NCI-H2227 (cell line): ENCODE measurements at regions not wholly inside any gene's neighbourhood (a gene's known extent, or its start where the extent isn't known, plus 50 kb on each side); places are given as distances from the start of the nearest gene placed in this dataset.
"Not testable (repeated sequence)": the region's sequence is repeated elsewhere in the genome, so short reads cannot be mapped to it uniquely, and the experiment has no call there.

Experiments used
- DNase-seq: peaks from one replicate; lab custom pipeline; 2025; ENCODE audit not compliant: unreplicated experiment; lab: John Stamatoyannopoulos, UW

- DNase-seq = no peak
Observed at GRCh38 chr3:126292318-126293070, 64.7 kb downstream of the KLF15 start.

DNA sequence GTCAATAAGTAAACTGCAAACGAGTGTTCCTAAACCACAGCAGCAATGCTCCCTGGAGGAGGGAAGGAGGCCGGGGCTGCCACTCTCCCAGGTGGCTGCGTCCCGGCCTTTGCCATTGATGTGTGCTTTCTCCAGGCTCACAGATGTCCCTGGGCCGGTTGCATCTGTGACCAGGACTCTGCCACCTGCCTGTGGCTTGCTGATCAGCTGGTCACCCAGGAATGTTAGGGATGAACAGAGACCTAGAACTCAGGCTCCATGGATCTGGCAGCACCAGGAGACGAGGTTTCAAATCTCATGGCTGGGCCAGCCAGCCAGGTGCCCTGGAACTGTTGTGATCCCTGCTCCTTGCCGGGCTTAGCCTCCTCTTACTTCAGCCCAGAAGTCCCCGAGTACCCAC, 65.7 kb downstream of the KLF15 start:
- DNase-seq = no peak

GRCh38 chr3:126291061-126291460, 66.1 kb downstream of the KLF15 start:
- no peak for DNase-seq

DNA sequence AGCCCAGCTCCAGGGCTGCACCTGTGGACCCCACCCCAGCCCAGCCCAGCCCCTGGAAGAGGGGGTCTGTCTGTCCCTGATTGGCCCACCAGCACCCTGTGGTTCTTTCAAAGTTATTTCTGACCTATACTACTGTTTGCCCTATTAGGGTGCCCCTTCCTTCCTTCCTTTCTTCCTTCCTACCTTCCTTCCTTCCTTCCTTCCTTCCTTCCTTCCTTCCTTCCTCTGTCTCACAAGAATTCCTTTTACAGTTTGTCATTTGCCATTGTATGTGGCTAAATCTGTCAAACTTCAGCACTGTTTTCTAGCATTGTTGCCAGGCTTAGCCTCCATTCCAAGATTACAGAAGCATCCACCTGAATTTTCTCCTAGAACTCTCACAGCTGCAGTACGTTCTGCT, 66.9 kb downstream of the KLF15 start:
- DNase-seq = no peak

- DNase-seq = no peak
Observed at GRCh38 chr3:126289096-126289495, 68.1 kb downstream of the KLF15 start.

DNA sequence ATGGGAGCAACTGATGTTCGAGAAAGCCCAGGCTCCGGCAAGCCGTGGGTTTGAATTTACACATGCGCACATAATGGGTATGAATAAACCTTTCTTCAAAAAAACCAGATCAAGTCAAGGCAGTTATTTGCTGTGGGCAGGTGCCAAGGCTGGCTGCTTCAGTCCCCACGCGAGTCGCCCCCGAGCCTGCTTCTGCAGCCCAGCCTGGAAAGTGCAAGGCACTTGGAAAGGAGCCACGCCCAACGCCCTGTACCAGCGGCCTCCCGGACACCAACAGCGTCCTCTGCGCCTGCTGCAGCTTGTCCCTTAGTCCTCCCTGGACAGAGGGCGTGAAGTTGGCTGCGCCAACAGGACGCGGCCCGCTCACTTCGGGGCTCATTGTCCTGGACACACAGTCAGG, 68.9 kb downstream of the KLF15 start:
- no peak for DNase-seq

- DNase-seq = peak; percentile 76
Observed at GRCh38 chr3:126287536-126288241, 69.5 kb downstream of the KLF15 start.

DNA sequence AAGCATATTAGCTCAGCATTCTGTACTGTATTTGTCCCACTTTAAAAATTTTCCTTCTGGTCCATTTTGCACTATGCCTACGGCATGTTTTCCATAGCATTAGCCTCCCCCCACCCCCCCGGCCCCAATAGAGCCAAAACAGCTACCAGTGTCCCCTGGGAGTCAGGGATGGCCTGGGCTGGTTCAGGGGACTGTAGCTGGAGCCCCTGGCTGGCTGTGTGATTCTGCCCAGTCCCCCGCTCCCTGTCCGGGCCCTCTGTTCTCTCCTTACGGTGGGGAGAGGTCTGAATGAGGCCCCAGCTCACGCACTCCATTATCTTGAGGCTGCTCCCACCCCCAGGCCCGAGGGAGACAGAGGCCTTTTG, 70.1 kb downstream of the KLF15 start:
- no peak for DNase-seq

GRCh38 chr3:126285369-126285768, 71.8 kb downstream of the KLF15 start:
- no peak for DNase-seq

- DNase-seq = no peak
Observed at GRCh38 chr3:126284258-126284904, 72.8 kb downstream of the KLF15 start.

DNA sequence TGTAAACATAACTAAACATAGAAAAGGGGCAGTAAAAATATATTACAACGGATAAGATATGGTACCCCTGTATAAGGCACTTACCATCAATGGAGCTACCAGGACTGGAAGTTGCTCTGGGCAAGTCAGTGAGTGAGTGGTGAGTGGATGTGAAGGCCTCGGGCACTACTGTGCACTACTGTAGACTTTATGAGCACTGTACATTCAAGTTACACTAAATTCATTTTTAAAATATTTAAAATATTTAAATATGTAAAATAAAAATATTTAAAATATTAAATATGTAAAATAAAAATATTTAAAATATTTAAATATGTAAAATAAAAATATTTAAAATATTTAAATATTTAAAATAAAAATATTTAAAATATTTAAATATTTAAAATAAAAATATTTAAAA, 73.6 kb downstream of the KLF15 start:
- DNase-seq = not testable (repeated sequence)

DNA sequence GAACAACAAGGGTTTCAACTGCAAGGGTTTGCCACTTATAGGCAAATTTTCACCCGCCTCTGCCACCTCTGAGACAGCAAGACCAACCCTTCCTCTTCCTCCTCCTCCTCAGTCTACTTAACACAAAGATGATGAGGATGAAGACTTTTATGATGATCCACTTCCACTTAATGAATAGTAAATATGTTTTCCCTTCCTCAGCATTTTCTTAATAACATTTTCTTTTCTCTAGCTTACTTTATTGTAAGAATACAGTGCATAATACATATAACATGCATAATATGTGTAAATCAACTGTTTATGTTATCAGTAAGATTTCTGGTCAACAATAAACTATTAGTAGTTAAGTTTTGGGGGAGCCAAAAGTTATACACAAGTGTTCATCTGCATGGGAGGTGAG, 77.4 kb downstream of the KLF15 start:
- no peak for DNase-seq

- no peak for DNase-seq
Observed at GRCh38 chr3:126277629-126278378, 79.4 kb downstream of the KLF15 start.

DNA sequence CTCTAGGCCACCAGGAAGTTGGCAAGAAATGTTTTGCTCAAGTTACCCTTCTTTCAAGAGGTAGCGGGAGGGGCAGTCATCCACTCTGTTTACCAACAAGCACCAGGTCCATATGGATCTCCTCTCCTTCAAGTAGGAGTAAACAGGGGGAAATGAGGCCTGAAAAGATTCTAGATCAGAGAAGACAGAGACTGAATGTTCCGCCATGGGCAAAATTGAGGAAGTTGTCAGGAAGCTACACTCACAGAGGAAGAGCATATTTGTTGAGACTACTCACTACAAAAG, 81.6 kb downstream of the KLF15 start:
- no peak for DNase-seq

DNA sequence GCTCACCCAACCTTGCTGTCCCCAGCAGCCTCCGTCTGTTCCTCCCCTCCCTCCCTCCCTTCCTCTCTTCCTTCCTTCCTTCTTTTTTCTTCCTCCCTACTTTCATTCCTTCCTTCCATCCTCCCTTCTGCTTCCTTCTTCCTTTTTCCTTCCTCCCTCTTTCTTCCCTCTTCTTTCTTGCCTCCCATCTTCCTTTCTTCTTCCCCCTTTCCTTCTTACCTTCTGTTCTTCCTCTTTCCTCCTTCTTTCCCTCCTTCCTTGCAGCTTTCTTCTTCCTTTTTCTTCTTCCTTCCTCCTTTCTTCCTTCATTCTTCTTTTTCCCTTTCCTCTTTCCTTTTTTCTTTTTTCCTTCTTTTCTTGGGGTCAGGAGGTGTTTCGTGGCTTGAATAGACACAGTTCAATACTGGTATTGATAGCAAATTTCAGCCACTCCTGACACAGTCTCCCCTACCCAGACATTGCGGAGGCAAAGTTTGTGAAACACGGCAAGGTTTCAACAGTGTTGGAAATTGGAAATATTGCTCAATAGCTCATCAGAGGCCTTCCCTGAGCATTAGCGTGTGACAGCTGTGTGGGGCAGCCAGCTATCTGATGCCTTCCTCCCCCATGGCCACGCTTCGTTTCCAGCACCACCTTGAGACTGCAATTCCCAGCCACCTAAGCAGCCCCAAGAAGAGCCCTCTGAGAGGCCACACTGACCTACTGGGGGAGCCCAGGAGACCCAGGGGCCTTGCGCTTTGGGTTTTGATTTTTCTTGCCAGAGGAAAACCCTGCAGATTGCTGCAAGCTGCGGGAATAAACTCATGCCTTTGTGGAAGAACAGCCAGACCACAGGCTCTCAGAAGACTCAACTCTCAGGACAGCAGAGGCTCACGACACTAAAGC, 82.2 kb downstream of the KLF15 start:
- no peak for DNase-seq

- DNase-seq = no peak
Observed at GRCh38 chr3:126270145-126270811, 86.9 kb downstream of the KLF15 start.

DNA sequence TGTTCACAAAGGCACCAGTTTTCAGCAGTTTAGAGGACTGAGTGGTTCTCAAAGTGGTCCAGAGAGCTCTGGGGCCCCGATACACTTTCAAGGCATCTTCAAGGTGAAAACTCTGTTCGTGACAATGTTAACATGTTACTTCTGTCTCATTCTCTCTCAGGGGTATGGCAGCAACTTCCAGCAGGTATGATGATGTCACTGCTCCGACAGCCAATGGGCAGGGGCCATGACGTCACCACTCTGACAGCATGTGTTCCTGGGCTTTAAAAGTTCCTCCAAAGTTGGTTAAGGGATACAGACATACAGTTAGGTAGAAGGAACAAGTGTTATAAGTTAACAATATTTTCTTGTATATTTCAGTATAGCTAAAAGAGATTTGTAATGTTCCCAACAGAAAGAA, 87.9 kb downstream of the KLF15 start:
- no peak for DNase-seq

DNA sequence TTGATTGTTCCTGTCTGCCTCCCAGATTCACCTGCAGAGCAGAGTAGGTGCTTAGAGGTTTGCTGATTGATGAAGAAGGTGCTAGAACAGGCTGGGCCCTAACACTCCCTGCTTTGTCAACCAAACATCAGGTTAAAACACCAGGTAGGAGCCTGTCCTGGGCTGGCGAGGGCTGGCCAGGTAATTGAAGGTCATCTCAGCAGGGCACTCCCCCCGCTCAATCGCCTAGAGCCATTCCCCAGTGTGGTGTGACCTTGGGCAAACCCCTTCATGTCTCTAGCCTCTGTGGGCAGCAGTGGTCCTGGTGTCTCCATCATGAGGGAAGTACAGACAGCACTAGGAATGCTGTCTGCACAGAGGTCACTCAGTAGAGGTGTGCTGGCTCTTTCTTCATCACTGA, 88.3 kb downstream of the KLF15 start:
- no peak for DNase-seq

- DNase-seq = no peak
Observed at GRCh38 chr3:126267976-126268615, 87.7 kb upstream of the ALDH1L1 start.
